Mesothelial cell of epicardium (in vitro differentiated cells): ENCODE measurements at regions not wholly inside any gene's neighbourhood (a gene's known extent, or its start where the extent isn't known, plus 50 kb on each side); places are given as distances from the start of the nearest gene placed in this dataset.

Experiments used
- DNase-seq, 2 experiments: peaks; one replicate each; pipeline ENCODE4 v3.0.0; 2021; ENCODE audit warnings: low spot score in 2 of 2; ENCODE audit not compliant: unreplicated experiment in 2 of 2
- H3K27ac Mint-ChIP-seq: 2 replicates; pipeline ENCODE4 v1.8.0; 2021; ENCODE audit warnings: mixed read lengths
- H3K27me3 Mint-ChIP-seq: 2 replicates; pipeline ENCODE4 v1.8.0; 2021; ENCODE audit warnings: low read depth, mixed read lengths
- H3K36me3 Mint-ChIP-seq: 2 replicates; pipeline ENCODE4 v1.8.0; 2021; ENCODE audit warnings: mixed read lengths
- H3K4me1 Mint-ChIP-seq: 2 replicates; pipeline ENCODE4 v1.8.0; 2021; ENCODE audit warnings: mixed read lengths
- H3K4me3 Mint-ChIP-seq: 2 replicates; pipeline ENCODE4 v1.8.0; 2021; ENCODE audit warnings: mild to moderate bottlenecking, moderate library complexity, mixed read lengths
- H3K9me3 Mint-ChIP-seq: 2 replicates; pipeline ENCODE4 v1.8.0; 2021; ENCODE audit warnings: mixed read lengths
- CTCF ChIP-seq: fragments of 200-600 bp; sonication (generic); IDR thresholded peaks from one replicate; pipeline ENCODE4 v1.5.0; 2021; ENCODE audit warnings: antibody characterized with exemption; ENCODE audit not compliant: unreplicated experiment

DNA sequence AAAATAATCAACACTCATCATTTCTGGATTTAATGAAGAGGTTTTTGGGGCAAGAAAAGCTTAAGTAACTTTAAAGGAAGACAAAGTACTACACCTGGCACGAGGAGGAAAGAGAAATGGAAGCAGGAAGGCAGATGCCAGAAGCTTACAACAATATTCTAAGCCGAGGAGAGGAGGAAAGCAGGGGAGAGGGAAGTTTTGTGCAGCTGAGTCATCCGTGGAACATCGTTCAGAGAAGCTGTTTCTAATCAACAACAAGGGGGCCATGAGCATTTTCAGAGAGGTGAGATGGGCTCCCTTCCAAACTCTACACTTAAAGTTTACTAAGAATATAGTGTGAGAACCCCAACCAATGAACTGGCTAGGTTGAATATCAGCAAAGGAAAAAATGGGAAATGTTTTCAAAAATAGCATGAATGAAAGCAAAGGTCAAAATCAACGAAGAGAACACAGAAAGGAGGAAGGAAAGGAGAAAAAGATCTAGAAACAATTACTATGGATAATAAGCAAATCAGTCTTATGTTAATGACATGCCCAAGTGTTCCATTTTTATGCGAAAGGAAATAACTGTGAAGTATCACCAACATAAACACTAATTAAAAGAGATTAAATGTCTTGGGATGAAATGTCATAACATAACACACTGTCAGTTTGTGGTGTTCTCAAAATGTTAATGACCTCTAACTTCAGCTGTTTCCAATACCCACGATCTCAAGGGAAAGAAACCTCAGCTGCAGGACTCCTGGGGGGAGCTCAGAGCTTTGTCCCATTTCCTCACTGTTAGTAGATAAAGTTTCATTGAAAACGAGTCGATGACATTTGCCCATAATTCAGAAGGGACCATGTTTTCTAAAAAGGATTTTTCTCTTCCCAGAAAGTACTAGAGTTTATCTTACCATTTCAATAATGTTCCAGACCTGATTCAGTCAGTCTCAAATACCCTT, 203.4 kb upstream of the STXBP5 start:
- no peak for TF ChIP-seq CTCF
- Mint-ChIP-seq H3K36me3 (no peaks in the 10 kb centered on the region), H3K27ac (peak overlapping the region; percentile 17), H3K4me3 (no peak overlapping the region), H3K27me3 (no peaks in the 10 kb centered on the region), H3K9me3 (peaks cover 4% of the 10 kb centered on the region), H3K4me1 (peaks cover 5% of the 10 kb centered on the region)
- no peak for DNase-seq

GRCh38 chr6:147001621-147002020, 202.6 kb upstream of the STXBP5 start:
- Mint-ChIP-seq H3K9me3 (peaks cover 4% of the 10 kb centered on the region), H3K36me3 (no peaks in the 10 kb centered on the region), H3K4me3 (no peak overlapping the region), H3K4me1 (peaks cover 5% of the 10 kb centered on the region), H3K27ac (no peak overlapping the region), H3K27me3 (no peaks in the 10 kb centered on the region)
- no peak for DNase-seq
- no peak for TF ChIP-seq CTCF

DNA sequence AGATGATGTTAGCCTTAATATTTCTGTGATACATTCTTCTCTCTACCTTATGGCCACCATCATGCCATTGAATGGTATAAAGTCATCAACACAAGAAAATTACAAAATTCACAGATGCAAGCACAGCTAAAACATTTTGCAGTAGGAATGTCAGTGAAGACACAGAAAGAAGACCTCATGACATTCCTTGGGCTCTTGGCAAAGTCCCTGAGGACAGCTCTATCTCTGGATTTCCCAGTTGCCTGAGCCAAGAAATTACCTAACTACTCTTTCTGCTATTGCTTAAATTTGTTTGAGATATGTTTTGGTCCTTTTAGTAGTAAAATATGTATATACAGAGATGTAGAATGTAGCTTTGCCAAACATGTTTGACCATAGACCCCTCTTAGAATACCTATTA, 201.0 kb upstream of the STXBP5 start:
- Mint-ChIP-seq H3K27ac (no peak overlapping the region), H3K4me1 (peaks cover 5% of the 10 kb centered on the region), H3K27me3 (no peaks in the 10 kb centered on the region), H3K4me3 (no peak overlapping the region), H3K9me3 (peaks cover 4% of the 10 kb centered on the region), H3K36me3 (no peaks in the 10 kb centered on the region)
- TF ChIP-seq CTCF: no peak
- no peak for DNase-seq

- no peaks in the 10 kb centered on the region for H3K27me3 Mint-ChIP-seq
- DNase-seq: no peak
- no peak for TF ChIP-seq CTCF
These were observed 198.7 kb upstream of the STXBP5 start for GRCh38 chr6:147005499-147005898.

GRCh38 chr6:147007441-147007840, 196.8 kb upstream of the STXBP5 start:
- H3K9me3 Mint-ChIP-seq: peaks cover 24% of the 10 kb centered on the region
- no peak overlapping the region for H3K27ac Mint-ChIP-seq
- H3K4me1 Mint-ChIP-seq: no peaks in the 10 kb centered on the region

More at GRCh38 chr6:147005499-147005898, 198.7 kb upstream of the STXBP5 start:
- Mint-ChIP-seq H3K36me3 (no peaks in the 10 kb centered on the region), H3K9me3 (peaks cover 23% of the 10 kb centered on the region), H3K4me1 (peaks cover 3% of the 10 kb centered on the region), H3K27ac (no peak overlapping the region), H3K4me3 (no peak overlapping the region)

More at GRCh38 chr6:147007441-147007840, 196.8 kb upstream of the STXBP5 start:
- Mint-ChIP-seq H3K36me3 (no peaks in the 10 kb centered on the region), H3K27me3 (no peaks in the 10 kb centered on the region), H3K4me3 (no peak overlapping the region)
- no peak for TF ChIP-seq CTCF
- no peak for DNase-seq
